ENCODE measurements at regions not wholly inside any gene's neighbourhood (a gene's known extent, or its start where the extent isn't known, plus 50 kb on each side); places are given as distances from the start of the nearest gene placed in this dataset.
"Not testable (repeated sequence)": the region's sequence is repeated elsewhere in the genome, so short reads cannot be mapped to it uniquely, and the experiment has no call there.

DNA sequence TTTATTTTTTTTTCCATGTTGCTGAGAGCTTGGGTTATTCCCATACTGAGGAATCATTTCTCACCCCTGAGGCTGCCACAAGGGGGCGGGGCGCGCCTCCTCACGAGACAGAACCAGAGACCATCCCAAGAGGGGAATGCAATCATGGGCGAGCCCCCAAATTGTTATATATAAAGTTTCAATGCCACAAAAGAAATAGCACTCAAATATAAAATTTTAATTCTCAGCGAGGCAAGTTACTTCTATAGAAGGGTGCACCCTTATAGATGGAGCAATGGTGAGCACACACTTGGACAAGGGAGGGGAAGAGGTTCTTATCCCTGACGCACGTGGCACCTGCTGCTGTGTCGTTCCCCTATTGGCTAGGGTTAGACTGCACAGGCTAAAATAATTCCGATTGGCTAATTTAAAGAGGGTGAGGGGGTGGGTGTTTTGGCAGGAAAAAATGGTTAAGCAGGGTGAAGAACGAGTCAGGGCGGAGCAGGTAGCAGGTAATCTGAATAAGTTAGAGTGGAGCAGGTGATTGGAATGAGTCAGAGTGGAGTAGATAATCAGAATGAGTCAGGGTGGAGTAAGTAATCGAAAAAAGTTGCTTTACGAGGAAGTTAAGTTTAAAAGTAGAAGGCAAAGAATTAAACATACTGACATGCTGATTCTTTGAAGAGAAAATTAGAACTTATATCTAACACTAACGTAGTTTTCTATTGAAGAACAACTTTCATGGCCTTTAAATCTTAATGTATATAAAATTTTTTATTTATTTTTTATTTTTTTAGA lies 177.5 kb downstream of the MTCL1 start:
- DNase-seq = no peak

DNA sequence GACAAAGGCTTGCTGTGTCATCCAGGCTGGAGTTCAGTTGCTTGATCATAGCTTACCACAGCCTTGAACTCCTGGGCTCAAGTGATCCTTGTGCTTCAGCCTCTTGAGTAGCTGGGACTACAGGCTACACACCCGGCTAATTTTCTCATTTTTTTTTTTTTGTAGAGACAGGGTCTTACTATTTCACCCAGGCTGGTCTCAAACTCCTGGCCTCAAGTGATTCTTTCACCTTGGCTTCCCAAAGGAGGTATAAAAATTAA lies 178.0 kb downstream of the MTCL1 start:
- no peak for DNase-seq

DNA sequence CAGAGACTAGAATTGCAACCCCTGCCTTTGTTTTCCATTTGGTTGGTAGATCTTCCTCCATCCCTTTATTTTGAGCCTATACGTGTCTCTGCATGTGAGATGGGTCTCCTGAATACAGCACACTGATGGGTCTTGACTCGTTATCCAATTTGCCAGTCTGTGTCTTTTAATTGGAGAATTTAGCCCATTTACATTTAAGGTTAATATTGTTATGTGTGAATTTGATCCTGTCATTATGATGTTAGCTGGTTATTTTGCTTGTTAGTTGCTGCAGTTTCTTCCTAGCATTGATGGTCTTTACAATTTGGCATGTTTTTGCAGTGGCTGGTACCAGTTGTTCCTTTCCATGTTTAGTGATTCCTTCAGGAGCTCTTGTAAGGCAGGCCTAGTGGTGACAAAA lies 182.5 kb downstream of the MTCL1 start:
- not testable (repeated sequence) for DNase-seq

DNA sequence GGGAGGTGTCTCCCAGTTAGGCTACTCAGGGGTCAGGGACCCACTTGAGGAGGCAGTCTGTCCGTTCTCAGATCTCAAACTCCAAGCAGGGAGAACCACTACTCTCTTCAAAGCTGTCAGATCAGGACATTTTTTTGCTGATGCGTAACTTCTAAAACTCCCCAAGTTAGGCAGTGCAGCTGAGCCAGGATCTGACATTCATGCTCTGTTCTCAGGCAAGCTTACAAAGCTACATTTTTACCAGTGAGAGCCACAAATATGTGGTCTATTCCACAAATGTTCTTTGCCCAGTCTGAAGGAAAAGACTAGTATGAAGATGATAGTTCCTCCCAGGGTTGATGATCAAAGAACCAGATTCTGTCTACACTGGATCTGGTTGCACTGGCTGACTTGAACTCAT lies 184.1 kb downstream of the MTCL1 start:
- no peak for DNase-seq

DNA sequence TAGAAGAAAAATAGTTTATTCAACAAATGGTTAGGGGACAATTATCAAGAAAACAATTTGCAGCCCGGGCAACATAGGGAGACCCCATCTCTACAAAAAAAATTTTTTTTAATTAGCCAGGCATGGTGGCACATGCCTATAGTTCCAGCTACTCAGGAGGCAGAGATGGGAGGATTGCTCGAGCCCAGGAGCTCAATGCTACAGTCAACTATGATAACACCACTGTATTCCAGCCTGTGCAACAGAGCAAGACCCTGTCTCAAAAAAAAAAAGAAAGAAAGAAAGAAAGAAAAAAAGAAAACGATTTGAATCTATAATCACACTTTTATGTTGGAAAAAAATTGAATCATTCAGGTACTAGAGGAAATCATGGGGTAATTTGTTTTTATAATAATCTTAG lies 185.1 kb downstream of the MTCL1 start:
- DNase-seq = not testable (repeated sequence)

DNA sequence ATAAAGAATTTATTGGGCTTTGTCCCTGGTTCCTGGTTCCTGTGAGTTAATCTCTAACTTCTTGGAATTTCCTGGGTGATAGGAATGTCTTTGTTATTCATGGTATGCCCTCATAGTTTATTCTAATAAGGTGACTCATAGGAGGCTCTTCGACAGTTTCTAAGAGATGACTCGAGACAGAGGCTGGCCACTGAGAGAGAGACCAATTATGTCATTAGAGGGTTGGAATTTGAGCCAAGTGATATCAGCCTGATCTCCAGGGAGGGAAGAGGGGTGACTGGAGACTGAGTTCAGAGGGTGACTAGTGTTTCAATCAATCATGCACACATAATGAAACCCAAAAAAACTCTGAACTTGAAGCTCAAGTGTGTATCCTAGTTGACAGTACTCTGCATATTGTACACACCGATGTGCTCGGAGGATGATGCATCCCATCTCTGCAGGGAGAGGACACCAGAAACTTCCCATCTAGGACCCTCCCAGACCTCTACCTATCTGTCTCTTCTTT lies 185.7 kb downstream of the MTCL1 start:
- DNase-seq = no peak

DNA sequence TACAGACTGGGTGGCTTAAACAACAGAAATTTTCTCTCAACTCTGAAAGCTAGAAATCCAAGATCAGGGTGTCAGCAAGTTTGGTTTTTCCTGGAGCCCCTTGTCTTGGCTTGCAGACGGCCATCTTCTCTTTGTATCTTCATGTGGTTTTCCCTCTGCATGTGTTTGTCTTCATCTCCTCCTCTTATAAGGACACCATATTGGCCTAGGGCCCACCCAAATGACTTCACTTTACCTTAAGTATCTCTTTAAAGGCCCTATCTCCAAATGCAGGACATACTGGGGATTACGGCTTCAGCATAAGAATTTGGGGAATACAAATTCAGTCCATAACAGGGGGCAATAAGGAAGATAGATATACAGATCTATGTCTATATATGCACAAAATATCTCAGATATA lies 187.9 kb downstream of the MTCL1 start:
- no peak for DNase-seq

DNA sequence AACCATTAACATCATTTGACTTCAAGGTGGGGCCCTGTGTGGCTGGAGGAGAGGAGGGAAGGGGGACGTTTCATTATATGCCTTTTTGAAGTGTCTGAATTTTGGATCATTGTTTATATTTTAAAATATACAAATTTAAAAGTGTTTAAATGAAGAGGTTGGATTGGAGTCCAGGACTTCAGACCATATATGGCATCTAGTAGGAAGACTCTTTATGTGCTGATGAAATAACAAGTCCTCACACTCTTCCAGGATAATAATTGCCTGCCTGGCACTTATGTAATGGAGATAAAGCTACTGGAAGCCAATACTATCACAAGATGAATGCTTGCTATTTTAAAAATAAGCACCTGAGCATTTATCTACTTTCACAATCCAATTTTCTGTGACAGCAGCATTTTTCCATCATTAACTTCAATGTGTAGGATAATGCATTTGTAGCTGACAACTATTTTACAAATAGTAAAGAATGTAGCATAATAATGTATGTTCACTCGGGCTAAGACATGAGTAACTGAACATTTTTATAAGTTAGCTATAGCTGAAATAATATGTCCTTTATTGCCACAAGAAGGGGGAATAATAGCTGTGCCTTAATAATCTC lies 188.4 kb downstream of the MTCL1 start:
- no peak for DNase-seq

DNA sequence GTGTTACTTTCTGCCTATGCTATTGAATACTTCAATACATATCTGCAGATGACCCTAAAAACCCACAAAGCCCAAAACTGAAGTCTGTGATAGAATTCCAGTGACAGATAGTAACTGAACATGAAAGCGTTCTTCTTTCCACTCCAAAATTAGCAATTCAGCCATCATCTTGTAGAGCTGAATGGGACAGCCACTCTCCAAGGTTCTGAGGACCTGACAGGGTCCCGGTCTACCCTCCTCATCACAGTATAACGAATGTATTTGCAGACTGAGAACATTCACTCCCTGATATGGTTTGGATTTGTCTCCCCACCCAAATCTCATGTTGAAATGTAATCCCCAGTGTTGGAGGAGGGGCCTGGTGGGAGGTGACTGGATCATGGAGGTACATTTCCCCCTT lies 189.5 kb downstream of the MTCL1 start:
- DNase-seq = no peak

DNA sequence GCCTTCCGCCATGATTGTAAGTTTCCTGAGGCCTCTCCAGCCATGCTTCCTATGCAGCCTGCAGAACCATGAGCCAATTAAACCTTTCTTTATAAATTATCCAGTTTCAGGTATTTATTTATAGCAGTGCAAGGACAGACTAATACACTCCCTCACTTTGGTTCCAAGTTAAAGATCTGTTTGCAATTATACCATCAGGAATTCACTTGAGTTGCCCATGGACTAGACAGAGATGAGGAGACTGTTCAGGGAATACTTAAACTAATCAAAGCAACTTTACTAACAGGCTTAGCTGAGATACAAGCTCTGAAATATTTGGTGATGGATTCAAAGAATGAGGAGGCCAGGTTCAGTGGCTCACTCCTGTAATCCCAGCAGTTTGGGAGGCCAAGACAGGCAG lies 190.0 kb downstream of the MTCL1 start:
- no peak for DNase-seq

DNA sequence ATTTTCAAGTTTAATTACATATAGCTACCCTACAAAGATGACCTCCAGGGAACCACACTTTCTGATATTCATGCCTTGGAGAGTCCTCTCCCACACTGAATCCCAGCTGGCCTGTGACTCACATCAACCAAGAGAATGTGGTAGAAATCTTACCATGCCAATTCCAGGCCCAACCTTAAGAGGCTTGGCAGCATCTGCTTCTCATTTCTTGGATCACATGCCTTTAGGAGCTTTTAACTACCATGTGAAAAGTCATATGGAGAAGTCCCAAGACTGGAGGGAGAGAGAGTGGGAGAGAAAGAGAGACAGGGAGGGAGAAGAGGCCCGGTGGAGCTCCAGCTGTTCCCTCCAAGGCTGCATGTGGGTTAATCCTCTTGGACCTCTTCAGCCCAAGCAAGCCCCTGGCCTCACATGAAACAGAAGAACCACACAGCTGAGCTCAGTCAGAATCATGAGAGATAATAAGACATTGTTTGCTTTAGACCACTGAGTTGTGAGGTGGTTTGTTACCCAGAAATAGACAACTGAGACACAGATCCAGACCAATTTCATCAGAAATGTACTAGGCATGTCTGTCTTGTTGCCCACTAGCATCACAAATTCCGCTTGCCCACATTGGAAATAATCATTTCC lies 190.7 kb downstream of the MTCL1 start:
- no peak for DNase-seq

DNA sequence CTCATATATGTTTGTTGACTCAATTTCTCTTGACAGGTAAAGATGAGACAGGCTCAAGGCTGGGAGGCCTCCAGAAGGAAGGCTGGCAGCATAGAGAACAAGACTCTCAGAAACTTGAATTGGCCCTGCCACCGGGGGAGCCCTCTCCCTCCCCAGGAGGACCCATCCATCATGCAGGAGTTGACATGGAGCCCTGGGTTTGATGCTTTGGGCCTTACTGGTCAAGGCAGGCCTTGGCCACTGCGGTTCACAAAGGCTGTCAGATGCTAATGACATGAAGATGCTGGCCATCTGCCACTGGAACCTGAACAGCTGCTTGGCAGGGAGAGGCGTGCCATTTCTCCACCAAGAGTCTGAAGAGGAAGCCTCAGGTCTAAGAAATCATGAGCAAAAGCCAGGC lies 193.6 kb downstream of the MTCL1 start:
- DNase-seq = peak; percentile 42

DNA sequence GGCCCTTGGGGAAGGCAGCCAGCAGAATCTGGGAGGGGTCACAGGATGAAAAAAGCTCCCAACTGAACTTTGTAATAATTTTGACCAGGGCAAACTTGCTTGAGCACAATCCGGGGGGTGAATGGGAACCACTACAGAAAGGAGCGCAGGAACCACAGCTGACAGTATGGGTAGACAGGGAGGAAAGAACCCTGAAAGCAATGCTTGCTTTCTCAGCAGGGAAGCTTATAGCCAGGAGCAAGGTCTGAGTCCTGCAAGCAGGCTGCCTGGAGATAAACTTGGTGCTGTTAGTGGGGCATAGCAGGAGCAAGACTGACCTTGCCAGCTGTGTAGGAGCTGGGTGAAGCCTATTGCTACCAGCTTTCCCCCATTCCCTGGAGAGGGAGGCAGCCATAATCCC lies 195.2 kb downstream of the MTCL1 start:
- DNase-seq = no peak

DNA sequence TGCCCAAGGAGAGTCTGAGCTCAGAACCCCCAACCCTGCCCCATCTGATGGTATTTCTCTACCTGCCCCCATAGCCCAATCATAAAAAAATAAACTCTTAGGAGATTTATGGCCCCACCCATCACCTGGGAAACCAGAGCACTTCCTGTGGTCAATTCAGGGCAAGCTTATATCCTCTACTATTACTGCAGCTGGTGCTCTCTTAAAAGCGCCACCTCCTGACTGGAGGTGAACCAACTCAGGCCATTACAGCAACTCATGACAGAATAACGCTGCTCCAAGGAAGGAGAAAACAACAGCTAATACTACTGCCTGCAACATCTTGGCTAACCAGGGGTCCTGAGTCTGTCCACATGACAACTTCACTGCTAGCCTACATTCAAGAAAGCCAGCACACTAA lies 195.7 kb downstream of the MTCL1 start:
- no peak for DNase-seq

DNA sequence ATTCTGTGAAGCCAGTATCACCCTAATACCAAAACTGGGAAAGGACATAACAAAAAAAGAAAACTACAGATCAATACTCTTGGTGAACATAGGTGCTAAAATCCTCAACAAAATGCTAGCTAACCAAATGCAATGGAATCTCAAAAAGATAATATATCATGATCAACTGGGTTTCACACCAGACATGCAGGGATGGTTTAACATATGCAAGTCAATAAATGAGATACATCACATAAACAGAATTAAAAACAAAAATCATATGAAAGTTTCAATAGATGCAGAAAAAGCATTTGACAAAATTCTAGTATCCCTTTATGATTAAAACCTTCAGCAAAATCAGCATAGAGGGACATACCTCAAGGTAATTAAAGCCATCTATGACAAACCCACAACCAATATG lies 198.2 kb upstream of the NDUFV2 start:
- DNase-seq = no peak

DNA sequence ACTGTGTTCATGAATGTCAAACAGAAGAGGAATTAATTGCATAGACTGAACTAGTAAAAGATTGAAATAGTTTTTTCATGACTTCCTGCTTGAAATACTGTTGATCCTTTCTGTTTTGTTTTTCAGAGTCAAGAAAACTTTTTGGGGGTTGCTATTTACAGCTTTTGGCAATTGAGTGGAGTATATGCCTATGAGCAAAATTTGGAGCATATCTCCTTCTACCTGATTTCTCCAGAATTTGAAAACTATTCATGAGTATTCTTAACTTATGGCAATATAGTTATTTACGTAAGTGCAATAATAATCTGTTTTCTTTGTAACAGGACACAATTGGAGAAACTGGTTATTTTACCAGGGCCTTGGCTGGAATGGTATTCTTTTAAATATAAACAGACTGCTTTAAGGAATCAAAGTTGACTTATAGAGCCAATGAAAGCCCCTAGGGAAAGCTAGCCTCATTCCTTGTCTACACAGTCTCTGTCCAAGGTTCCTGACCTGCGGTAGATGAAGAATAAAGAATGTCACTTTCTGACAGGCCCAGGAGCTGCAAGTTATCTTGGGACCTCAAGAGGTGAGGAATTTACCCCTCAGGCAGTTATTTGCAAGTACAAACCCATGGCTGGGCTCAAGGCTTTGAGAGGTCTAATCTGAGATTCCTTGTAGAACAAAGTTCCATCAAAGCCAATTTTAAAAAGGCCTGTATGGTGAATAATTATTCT lies 193.5 kb upstream of the NDUFV2 start:
- DNase-seq = no peak

DNA sequence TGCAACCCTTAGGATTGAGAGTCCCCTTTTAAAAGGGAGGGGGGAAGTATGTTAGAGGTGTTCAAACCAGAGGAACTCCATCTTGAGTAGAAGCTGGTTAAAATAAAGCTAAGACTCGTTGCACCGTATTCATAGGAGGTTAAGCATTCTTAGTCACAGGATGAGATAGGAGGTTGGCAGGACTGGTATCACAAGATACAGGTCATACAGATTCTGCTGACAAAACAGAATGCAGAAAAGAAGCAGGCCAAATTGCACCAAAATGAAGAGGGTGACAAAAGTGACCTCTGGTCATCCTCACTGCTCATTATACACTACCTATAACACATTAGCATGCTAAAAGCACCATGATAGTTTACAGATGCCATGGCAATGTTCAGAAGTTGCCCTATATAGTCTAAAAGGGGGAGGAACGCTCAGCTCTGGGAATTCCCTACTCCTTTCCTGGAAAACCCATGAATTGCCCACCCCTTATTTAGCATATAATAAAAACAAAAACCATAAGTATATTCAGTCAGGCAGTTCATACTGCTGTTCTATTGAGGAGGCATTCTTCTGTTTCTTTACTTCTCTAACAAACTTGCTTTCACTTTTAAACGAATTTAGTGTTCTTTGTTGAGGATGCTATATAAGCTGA lies 192.2 kb upstream of the NDUFV2 start:
- DNase-seq = no peak

DNA sequence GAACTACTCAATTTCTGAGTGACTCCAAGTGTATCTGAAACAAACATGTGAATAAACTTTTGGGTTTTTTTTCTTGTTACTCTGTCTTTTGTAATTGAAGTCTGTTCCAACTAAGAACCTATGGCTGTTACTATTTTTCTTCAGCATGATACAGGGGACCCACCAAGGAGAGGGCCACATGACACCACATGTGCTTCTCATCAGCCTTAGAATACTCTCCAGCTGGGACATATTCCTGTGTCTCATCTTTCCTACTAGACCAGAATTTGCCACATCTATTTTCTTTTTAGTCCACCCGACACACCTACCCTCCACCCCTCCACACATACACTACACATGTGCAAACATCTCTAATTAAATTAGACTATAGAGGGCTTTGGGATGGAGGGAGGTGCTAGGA lies 191.7 kb upstream of the NDUFV2 start:
- no peak for DNase-seq

DNA sequence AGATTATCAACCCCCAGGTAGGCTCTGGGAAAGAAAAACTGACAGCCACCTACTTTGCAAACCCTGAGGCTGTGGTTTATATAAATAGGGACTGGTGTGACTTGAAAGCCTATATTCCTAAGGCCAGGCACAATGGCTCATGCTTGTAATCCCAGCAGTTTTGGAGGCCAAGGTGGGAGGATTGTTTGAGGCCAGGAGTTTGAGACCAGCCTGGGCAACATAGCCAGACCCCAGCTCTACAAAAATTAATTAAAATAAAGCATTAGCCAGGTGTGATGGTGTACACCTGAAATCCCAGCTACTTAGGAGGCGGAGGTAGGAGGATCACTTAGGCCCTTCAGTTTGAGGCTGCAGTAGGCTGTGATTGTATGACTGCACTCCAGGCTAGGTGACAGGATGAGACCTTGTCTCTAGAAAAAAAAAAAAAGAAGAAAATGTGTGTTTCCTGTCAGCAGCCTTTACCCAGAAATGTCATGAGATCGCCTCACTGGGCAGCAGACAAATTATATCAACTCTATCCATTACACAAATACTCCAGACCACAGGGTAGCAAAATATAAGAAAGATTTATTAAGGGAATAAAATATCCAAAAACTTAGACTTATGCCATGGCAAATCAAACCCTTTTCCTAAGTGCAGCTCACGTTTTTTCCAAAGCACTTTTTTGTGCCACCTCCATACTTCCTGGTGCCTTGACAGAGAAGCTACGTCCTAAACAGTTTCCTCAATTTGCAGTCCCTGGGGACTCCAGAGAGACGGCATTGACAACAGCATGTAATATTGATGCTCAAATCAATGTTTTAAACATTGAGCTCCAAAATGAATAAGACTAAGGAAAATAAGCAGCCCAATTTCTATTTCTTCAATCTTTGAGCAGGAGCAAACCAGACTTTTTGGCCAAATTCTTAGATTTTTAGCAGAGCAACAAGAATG lies 190.8 kb upstream of the NDUFV2 start:
- no peak for DNase-seq

DNA sequence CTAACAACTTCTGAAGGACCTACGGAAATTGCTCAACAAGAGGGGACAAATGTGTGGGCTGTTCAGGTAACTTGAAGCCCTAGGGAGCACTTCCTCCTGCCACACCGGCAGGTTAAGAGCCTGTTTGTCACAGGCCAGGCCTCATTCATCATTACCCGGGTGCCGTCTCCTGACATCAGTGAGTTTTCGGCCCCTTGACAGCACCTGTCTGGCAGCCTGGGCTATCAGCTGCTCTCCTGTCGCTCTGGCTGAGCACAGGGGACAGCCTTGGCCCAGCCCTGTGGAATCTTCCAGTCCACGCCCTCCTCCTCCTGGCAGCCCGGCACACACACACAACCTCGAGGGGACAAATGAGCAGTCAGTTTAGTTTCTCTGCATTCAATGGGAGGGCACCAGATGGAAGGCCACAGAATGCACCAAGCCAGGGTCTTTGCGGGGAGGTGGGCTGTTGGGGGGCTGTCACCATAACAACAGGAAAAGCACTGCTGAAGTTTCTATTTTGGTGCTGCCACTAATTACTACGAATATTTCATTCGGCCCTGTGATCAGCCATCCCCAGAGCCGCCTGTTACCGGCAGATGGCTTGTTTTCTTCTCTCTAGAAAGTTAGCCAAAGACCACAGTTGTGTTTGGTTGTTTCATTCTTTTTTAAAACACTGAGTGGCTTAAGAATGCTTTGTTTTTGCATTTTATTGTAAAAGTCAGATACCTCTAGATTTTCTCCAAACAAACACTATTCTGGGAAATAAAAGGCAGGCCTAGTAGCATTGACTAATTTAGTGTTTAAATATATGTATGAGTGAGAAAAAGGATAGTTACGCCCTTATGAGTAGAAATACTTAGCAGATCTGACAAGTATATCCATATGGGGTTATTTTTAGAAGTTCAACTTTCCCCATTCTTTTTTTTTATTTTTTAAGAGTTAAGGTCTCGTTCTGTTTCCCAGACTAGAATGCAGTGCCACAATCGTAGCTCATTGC lies 189.9 kb upstream of the NDUFV2 start:
- DNase-seq = no peak

Data from NCI-H524 treated with DMSO at 0.1 percent for 48 hours (cell line).